SK-N-SH treated with all-trans-retinoic acid at 6 μM for 48 hours (cell line): ENCODE measurements at regions not wholly inside any gene's neighbourhood (a gene's known extent, or its start where the extent isn't known, plus 50 kb on each side); places are given as distances from the start of the nearest gene placed in this dataset.

ENCODE experiments used
- ATAC-seq: fragments of 200-7000 bp; cut with Tn5 transposase; 3 replicates; pipeline ENCODE4 v1.9.1; 2020; ENCODE audit warnings: mild to moderate bottlenecking, moderate library complexity
- ARNTL ChIP-seq: fragments of 450-650 bp; formaldehyde crosslinking; IDR thresholded peaks from 2 replicates; pipeline ENCODE4 v1.5.0; 2020; ENCODE audit warnings: low read depth, mild to moderate bottlenecking, moderate library complexity, borderline replicate concordance
- CREB5 ChIP-seq: fragments of 250-450 bp; sonication (Bioruptor Pico); IDR thresholded peaks from 2 replicates; pipeline ENCODE4 v1.5.1; 2020; ENCODE audit warnings: low read depth, mild to moderate bottlenecking, moderate library complexity
- CSDC2 ChIP-seq: fragments of 250-450 bp; sonication (Bioruptor Pico); IDR thresholded peaks from 2 replicates; pipeline ENCODE4 v1.5.0; 2020; ENCODE audit warnings: mild to moderate bottlenecking, moderate library complexity
- CSRNP3 ChIP-seq: fragments of 250-450 bp; sonication (Bioruptor Pico); IDR thresholded peaks from 2 replicates; pipeline ENCODE4 v1.5.1; 2021; ENCODE audit warnings: mild to moderate bottlenecking, moderate library complexity
- GLIS3 ChIP-seq: fragments of 250-450 bp; sonication (Bioruptor Pico); IDR thresholded peaks from 2 replicates; pipeline ENCODE4 v1.5.0; 2020; ENCODE audit warnings: mild to moderate bottlenecking, moderate library complexity
- ISL1 ChIP-seq: fragments of 250-450 bp; sonication (Bioruptor Pico); IDR thresholded peaks from 2 replicates; pipeline ENCODE4 v2.1.2; 2022; ENCODE audit warnings: mild to moderate bottlenecking, moderate library complexity
- OSR1 ChIP-seq: fragments of 250-450 bp; sonication (Bioruptor Pico); IDR thresholded peaks from 2 replicates; pipeline ENCODE4 v1.8.0; 2022; ENCODE audit warnings: moderate library complexity, mild to moderate bottlenecking, inconsistent platforms
- PATZ1 ChIP-seq: fragments of 250-450 bp; sonication (Bioruptor Pico); IDR thresholded peaks from 2 replicates; pipeline ENCODE4 v1.8.0; 2020; ENCODE audit warnings: mild to moderate bottlenecking, moderate library complexity, borderline replicate concordance
- POU6F1 ChIP-seq: fragments of 250-450 bp; sonication (Bioruptor Pico); IDR thresholded peaks from 2 replicates; pipeline ENCODE4 v1.8.0; 2021; ENCODE audit warnings: low read depth, mild to moderate bottlenecking, moderate library complexity, borderline replicate concordance
- PPARA ChIP-seq: fragments of 250-450 bp; sonication (Bioruptor Pico); IDR thresholded peaks from 2 replicates; pipeline ENCODE4 v1.5.0; 2020; ENCODE audit warnings: mild to moderate bottlenecking, borderline replicate concordance
- RARB ChIP-seq: fragments of 250-450 bp; sonication (Bioruptor Pico); IDR thresholded peaks from 2 replicates; pipeline ENCODE4 v1.8.0; 2021; ENCODE audit warnings: mild to moderate bottlenecking, moderate library complexity
- SNAI2 ChIP-seq: fragments of 250-450 bp; sonication (Bioruptor Pico); IDR thresholded peaks from 2 replicates; pipeline ENCODE4 v1.5.0; 2020; ENCODE audit warnings: mild to moderate bottlenecking, moderate library complexity
- TCF4 ChIP-seq: fragments of 250-450 bp; sonication (Bioruptor Pico); IDR thresholded peaks from 2 replicates; pipeline ENCODE4 v1.8.0; 2021; ENCODE audit warnings: mild to moderate bottlenecking, moderate library complexity, borderline replicate concordance
- TOX ChIP-seq: fragments of 250-450 bp; sonication (Bioruptor Pico); IDR thresholded peaks from 2 replicates; pipeline ENCODE4 v1.8.0; 2021; ENCODE audit warnings: mild to moderate bottlenecking, moderate library complexity, borderline replicate concordance
- TSHZ2 ChIP-seq: fragments of 250-450 bp; sonication (Bioruptor Pico); IDR thresholded peaks from 2 replicates; pipeline ENCODE4 v1.5.0; 2020; ENCODE audit warnings: mild to moderate bottlenecking, moderate library complexity
- ZC3H10 ChIP-seq: fragments of 250-450 bp; sonication (Bioruptor Pico); IDR thresholded peaks from 2 replicates; pipeline ENCODE4 v1.5.1; 2021; ENCODE audit warnings: mild to moderate bottlenecking, moderate library complexity
- ZFP3 ChIP-seq: fragments of 250-450 bp; sonication (Bioruptor Pico); IDR thresholded peaks from 2 replicates; pipeline ENCODE4 v1.5.0; 2020; ENCODE audit warnings: mild to moderate bottlenecking, moderate library complexity
- ZFP30 ChIP-seq: fragments of 450-650 bp; formaldehyde crosslinking; IDR thresholded peaks from 2 replicates; pipeline ENCODE4 v1.5.0; 2022; ENCODE audit warnings: mild to moderate bottlenecking, moderate library complexity
- ZNF565 ChIP-seq: fragments of 450-650 bp; formaldehyde crosslinking; conservative IDR thresholded peaks from 2 replicates; pipeline ENCODE4 v1.5.0; 2020; ENCODE audit warnings: low read depth, mild to moderate bottlenecking, moderate library complexity
- ZNF8 ChIP-seq: fragments of 450-650 bp; formaldehyde crosslinking; IDR thresholded peaks from 2 replicates; pipeline ENCODE4 v1.5.0; 2020; ENCODE audit warnings: mild to moderate bottlenecking, moderate library complexity

- no peak for TF ChIP-seq RARB (CRISPR knock-in tag)
Observed at GRCh38 chr11:106397787-106398501, 320.5 kb downstream of the AASDHPPT start (continued).

GRCh38 chr11:106398502-106399075 lies 321.1 kb downstream of the AASDHPPT start:
- peak; percentile 40 for ATAC-seq
- TF ChIP-seq PATZ1 (CRISPR knock-in tag) (no peak), ZNF8 (no peak), RARB (CRISPR knock-in tag) (no peak), POU6F1 (CRISPR knock-in tag) (no peak), ARNTL (CRISPR knock-in tag) (no peak), CSRNP3 (CRISPR knock-in tag) (no peak), SNAI2 (CRISPR knock-in tag) (no peak), PPARA (CRISPR knock-in tag) (no peak), CSDC2 (CRISPR knock-in tag) (no peak), ZFP3 (no peak), CREB5 (CRISPR knock-in tag) (no peak), ZNF565 (no peak), ZC3H10 (no peak), OSR1 (CRISPR knock-in tag) (no peak), TOX (CRISPR knock-in tag) (no peak), GLIS3 (CRISPR knock-in tag) (no peak), TCF4 (CRISPR knock-in tag) (no peak), ZFP30 (CRISPR knock-in tag) (no peak), TSHZ2 (CRISPR knock-in tag) (no peak)

- TF ChIP-seq CSDC2 (CRISPR knock-in tag) (0 out of 2 replicates have a peak, but pooled peaks have one; percentile 71), PATZ1 (CRISPR knock-in tag) (peak; percentile 86; the same call in 1 of the 2 replicates), ZC3H10 (peak; percentile 40; the same call in 1 of the 2 replicates), TOX (CRISPR knock-in tag) (peak; percentile 42; the same call in 1 of the 2 replicates), CREB5 (CRISPR knock-in tag) (peak; percentile 26; the same call in 1 of the 2 replicates), SNAI2 (CRISPR knock-in tag) (peak; percentile 80; the same call in 1 of the 2 replicates), ARNTL (CRISPR knock-in tag) (no peak), ZFP30 (CRISPR knock-in tag) (no peak), TCF4 (CRISPR knock-in tag) (no peak), ISL1 (CRISPR knock-in tag) (peak; percentile 97), ZFP3 (0 out of 2 replicates have a peak, but pooled peaks have one; percentile 67)
- peak; percentile 97 for ATAC-seq
Observed at GRCh38 chr11:106399076-106399511, 321.6 kb downstream of the AASDHPPT start.
